NB4 (cell line): ENCODE measurements at regions not wholly inside any gene's neighbourhood (a gene's known extent, or its start where the extent isn't known, plus 50 kb on each side); places are given as distances from the start of the nearest gene placed in this dataset.

ENCODE experiments used
- CTCF ChIP-seq: IDR thresholded peaks from one replicate; pipeline ENCODE4 v1.5.1; 2012; ENCODE audit warnings: low read depth, low read length
- MAX ChIP-seq: IDR thresholded peaks from 2 replicates; pipeline ENCODE4 v1.6.1; 2011; ENCODE audit warnings: low read depth, low read length
- MYC ChIP-seq: IDR thresholded peaks from 2 replicates; pipeline ENCODE4 v1.6.1; 2011; ENCODE audit warnings: low read depth, low read length
- POLR2A ChIP-seq: IDR thresholded peaks from 2 replicates; pipeline ENCODE4 v1.6.1; 2011; ENCODE audit warnings: mild to moderate bottlenecking; ENCODE audit not compliant: insufficient read length; ENCODE audit errors: extremely low read depth

GRCh38 chr12:60849723-60850122 is 1253.9 kb downstream of the SLC16A7 start:
- no peak for TF ChIP-seq POLR2A
- no peak for TF ChIP-seq CTCF
- TF ChIP-seq MAX, result no peak
- TF ChIP-seq MYC, result no peak
